CD4-positive, alpha-beta T cell treated with Interleukin-2 at 100 ng/mL for 4 hours (primary cell): ENCODE measurements at regions not wholly inside any gene's neighbourhood (a gene's known extent, or its start where the extent isn't known, plus 50 kb on each side); places are given as distances from the start of the nearest gene placed in this dataset.

ENCODE experiments used
- DNase-seq: peaks from one replicate; pipeline ENCODE4 v3.0.0-alpha.2; 2020; ENCODE audit warnings: low spot score

DNA sequence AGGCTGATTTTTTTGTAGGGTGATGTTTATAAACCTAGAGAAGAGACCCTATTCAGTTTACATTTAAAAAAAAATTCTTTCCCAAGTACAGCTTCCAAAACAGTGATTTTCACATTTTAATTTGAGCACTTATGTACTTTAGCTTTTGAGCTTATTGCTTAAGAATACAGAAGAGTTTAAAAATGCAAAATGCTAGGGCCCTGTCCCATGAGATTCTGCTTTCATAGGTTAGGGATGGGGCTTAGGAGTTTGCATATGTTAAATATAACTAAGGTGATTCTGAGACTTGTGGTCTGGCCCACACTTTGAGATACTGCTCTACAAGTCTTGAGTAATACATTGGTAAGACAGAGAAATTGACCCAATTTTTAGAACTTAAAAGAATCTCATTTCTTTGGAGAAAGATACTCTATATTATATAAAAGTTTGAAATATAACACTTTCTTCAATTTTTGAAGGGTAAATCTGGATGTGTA lies 137.3 kb upstream of the CWC22 start:
- DNase-seq: no peak

DNA sequence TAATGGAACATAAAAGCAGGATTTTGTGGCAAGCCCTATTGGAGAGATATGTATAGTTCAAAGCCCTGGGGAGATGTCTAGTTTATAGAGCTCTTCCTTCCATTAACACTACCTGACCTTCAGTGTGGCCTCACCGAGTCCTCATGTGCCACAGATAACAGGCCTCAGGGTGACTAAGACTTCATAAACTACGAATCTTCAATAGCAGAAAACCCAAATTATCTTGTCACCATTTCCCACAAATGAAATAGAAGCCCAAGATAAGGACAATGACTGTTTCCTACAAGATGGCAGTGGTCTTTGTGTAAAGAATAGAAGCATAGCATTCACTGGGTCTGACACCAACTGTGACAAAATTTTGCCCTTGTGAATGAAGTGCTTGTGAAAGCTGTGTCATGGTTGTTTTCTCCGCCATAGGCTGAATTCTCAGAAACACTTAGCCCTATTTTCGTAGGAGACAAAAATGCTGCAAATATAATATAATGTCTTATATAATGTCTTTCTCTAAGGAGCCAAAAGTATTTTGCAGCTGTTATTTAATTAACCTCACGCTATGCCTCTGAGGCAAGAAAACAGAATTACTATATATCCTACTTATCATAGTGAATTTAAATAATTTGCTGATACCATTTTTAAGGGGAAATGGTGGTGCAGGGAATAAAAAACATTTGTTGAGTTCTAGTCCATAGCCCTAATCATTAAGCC lies 136.7 kb upstream of the CWC22 start:
- no peak for DNase-seq

- DNase-seq: no peak
Measured at GRCh38 chr2:180141600-180141999, 134.5 kb upstream of the CWC22 start.

- DNase-seq: no peak
Measured at GRCh38 chr2:180133736-180134135, 126.6 kb upstream of the CWC22 start.

GRCh38 chr2:180130403-180130802 lies 123.3 kb upstream of the CWC22 start:
- DNase-seq: no peak

DNA sequence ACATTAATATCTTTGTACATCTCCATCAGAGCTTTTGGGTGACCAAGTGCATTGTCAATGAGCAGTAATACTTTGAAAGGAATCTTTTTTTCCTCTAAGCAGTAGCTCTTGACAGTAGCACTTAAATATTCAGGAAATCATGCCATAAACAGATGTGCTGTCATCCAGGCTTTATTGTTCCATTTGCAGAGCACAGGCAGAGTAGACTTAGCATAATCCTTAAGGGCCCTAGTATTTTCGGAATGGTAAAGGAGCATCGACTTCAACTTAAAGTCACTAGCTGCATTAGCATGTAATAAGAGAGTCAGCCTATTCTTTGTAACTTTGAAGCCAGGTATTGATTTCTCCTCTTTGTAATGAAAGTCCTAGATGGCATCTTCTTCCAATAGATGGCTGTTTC lies 121.8 kb upstream of the CWC22 start:
- DNase-seq: no peak

GRCh38 chr2:180125245-180125962 lies 118.3 kb upstream of the CWC22 start:
- DNase-seq: peak; percentile 23

DNA sequence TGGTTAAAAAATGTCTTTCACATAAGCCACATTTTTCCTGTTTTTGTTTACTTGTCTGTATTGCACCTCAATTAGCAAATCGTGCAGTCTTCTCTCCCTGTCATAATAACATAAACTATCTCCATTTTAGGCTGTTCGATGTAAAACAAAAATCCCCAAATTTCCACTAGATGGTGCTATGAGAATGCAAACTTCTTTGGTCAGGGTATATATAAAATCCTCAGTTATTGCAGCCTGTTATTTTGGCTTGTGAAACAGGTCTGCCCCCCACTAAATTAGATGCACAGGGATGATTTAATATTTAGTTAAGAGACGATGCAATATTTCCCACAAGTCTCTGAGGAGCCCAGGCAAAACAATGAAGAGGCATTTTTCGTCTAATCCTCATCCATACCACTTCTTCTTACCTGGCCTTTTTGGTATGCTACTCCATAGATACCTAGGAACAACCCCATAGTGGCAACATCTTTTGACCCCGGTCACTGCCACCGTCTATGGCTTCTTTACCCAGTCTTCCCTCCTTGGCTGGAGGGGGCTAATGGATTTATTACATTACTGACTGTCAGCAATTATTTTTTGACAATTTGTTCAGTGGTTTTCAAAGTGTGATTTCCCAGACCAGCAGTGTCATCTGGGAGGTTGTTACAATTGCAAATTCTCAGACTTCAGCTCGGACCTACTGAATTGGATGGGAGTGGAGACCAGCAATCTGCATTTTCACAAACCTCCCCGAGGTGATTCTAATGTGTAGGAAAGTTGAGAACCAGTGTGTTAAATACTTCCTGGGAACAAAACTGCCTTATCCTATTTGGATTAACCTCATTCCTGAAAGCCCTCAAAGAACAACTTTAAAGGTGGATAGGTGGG lies 117.4 kb upstream of the CWC22 start:
- DNase-seq: peak; percentile 49

- no peak for DNase-seq
Measured at GRCh38 chr2:180122874-180123273, 115.8 kb upstream of the CWC22 start.

DNA sequence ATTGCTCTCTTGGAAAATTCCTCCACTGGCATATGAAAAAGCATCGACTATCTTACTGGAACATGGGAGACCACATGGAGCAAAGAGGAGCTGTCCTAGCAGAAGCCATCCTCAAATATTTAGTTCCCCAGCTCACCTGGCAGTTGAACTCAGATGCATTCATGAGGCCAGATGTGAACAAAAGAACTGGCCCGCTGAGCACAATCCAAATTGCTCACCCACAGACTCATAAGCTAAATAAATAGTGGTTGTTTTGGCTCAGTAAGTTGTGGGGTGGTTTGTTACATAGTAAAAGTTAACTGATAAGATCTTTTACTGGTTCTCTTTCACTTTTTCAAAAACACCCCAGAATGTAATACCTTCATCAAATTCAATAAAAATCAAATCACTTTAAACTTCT lies 108.6 kb upstream of the CWC22 start:
- DNase-seq: no peak

GRCh38 chr2:180115269-180115668 lies 108.2 kb upstream of the CWC22 start:
- no peak for DNase-seq

DNA sequence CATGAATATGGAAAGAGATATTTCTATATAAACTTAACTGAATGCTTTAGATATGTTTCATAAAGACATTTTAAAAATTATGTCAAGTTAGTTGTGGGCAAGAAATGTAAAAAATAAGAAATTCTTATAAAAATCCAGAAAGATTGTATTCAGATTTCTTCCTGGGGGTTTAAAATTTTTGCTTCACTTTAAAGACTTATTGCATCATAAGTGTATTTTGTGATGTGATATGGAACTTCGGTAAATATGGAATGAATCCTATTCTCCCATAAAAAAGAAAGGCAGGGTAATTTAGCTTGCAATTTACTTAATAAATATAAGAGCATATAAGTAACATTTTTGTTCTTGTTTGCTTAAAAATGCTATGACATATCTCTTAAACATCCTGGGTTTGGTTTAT lies 104.8 kb upstream of the CWC22 start:
- DNase-seq: no peak

- no peak for DNase-seq
Measured at GRCh38 chr2:180110469-180110868, 103.4 kb upstream of the CWC22 start.

DNA sequence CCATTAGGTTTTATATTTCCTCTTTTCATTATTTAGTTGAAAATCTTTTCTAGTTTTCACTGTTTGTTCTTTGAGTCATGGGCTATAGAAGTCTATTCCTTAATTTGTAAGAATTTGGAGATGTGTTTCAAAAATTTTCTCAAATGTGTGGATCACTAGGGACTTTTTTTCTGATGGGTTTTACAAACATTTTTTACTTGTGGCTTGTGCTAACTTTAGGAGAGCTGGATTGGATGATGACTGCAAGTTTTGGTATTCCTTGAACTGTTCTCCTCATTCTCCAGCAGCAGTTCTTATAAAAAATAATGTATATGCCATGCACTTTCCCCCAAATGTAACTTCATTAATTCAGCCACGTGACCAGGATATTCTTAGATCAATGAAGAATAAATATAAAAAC lies 94.7 kb upstream of the CWC22 start:
- no peak for DNase-seq

DNA sequence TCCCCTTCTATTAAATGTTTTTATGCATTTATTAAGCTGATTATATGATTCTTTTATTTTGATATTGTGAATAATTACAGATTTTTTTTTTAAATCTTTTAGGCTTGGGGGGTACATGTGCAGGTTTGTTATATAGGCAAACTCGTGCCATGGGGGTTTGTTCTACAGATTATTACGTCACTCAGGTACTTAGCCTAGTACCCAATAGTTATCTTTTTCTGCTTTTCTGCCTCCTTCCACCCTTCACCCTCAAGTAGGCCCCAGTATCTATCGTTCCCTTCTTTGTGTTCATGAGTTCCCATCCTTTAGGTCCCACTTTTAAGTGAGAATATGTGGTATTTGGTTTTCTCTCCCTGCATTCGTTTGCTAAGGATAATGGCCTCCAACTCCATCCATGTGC lies 92.2 kb upstream of the CWC22 start:
- DNase-seq: no peak

- DNase-seq: no peak
Measured at GRCh38 chr2:180085144-180085543, 78.0 kb upstream of the CWC22 start.

DNA sequence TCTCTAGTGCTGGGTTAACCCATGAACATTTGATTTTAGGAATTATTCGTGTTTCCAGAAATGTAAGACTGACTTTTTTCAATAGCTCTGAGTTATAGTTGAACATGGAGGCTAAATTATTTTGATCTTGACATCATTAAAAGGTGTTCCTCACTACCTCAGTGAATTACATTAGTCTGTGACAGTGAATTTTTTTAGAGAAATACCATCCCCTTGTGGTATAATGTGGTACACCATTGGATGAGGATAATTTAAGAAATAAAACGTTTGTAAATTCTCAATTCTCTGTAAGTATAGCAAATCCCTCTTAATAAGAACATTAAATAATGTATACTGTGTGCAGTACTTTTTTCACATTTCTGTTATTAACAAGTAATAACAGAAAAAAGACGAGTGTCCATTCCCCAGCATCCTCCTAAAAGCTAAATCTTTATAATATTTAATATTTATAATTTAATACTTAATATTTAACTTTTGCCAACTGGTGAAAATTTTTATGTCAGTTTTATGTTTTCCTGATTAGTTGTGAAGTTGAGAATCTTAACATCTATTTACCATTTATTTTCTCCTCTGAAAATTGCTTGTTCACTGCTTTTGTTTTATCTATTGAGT lies 70.3 kb upstream of the CWC22 start:
- no peak for DNase-seq

- no peak for DNase-seq
Measured at GRCh38 chr2:180075870-180076269, 68.8 kb upstream of the CWC22 start.

GRCh38 chr2:180071797-180072196 lies 64.7 kb upstream of the CWC22 start:
- DNase-seq: no peak

GRCh38 chr2:180063494-180064092 lies 56.5 kb upstream of the CWC22 start:
- DNase-seq: no peak

- DNase-seq: no peak
Measured at GRCh38 chr2:180062178-180062577, 55.1 kb upstream of the CWC22 start.

GRCh38 chr2:180061546-180061945 lies 54.4 kb upstream of the CWC22 start:
- DNase-seq: no peak
